G401 (cell line): ENCODE measurements at regions not wholly inside any gene's neighbourhood (a gene's known extent, or its start where the extent isn't known, plus 50 kb on each side); places are given as distances from the start of the nearest gene placed in this dataset.
"Not testable (repeated sequence)": the region's sequence is repeated elsewhere in the genome, so short reads cannot be mapped to it uniquely, and the experiment has no call there.

Experiments used
- DNase-seq: peaks from one replicate; pipeline ENCODE4 v3.0.0-alpha.2; 2015; ENCODE audit warnings: low spot score
- in situ Hi-C: cut with HindIII; loops from 2 replicates; pipeline ENCODE4 v1.10.0; 2016; ENCODE audit warnings: low sequenced_read_pairs, mixed read lengths

- in situ Hi-C loops, DNase-seq: not testable (repeated sequence)
Observed at GRCh38 chr3:61435361-61435760, 126.0 kb upstream of the PTPRG start.

- in situ Hi-C loops, result no loop called here
- no peak for DNase-seq
Observed at GRCh38 chr3:61438253-61439121, 122.9 kb upstream of the PTPRG start.

- in situ Hi-C loops, result no loop called here
- DNase-seq, result peak; percentile 2
Observed at GRCh38 chr3:61439122-61439458, 122.3 kb upstream of the PTPRG start.

- no peak for DNase-seq
- in situ Hi-C loops, result no loop called here
Observed at GRCh38 chr3:61442696-61443095, 118.7 kb upstream of the PTPRG start.

- in situ Hi-C loops, result no loop called here
- no peak for DNase-seq
Observed at GRCh38 chr3:61443886-61444285, 117.5 kb upstream of the PTPRG start.

GRCh38 chr3:61444782-61445181 is 116.6 kb upstream of the PTPRG start:
- in situ Hi-C loops, result no loop called here
- no peak for DNase-seq

- DNase-seq, result no peak
- in situ Hi-C loops, result no loop called here
Observed at GRCh38 chr3:61445924-61446323, 115.4 kb upstream of the PTPRG start.

GRCh38 chr3:61446341-61446740 is 115.0 kb upstream of the PTPRG start:
- in situ Hi-C loops, result no loop called here
- no peak for DNase-seq

- DNase-seq, result no peak
- in situ Hi-C loops, result no loop called here
Observed at GRCh38 chr3:61448378-61448777, 113.0 kb upstream of the PTPRG start.

GRCh38 chr3:61449327-61450040 is 111.9 kb upstream of the PTPRG start:
- DNase-seq, result no peak
- in situ Hi-C loops, result no loop called here

- no peak for DNase-seq
- in situ Hi-C loops, result no loop called here
Observed at GRCh38 chr3:61450866-61451265, 110.5 kb upstream of the PTPRG start.

GRCh38 chr3:61451841-61452240 is 109.5 kb upstream of the PTPRG start:
- in situ Hi-C loops, result no loop called here
- no peak for DNase-seq

- in situ Hi-C loops, result no loop called here
- no peak for DNase-seq
Observed at GRCh38 chr3:61452535-61453090, 108.8 kb upstream of the PTPRG start.

GRCh38 chr3:61454006-61454585 is 107.3 kb upstream of the PTPRG start:
- DNase-seq, result no peak
- in situ Hi-C loops, result no loop called here

- in situ Hi-C loops, result no loop called here
Observed at GRCh38 chr3:61454801-61455200, 106.6 kb upstream of the PTPRG start.

GRCh38 chr3:61460636-61461035 is 100.7 kb upstream of the PTPRG start:
- in situ Hi-C loops, result no loop called here
- no peak for DNase-seq

More at GRCh38 chr3:61454801-61455200, 106.6 kb upstream of the PTPRG start:
- DNase-seq, result no peak

- in situ Hi-C loops, result no loop called here
- no peak for DNase-seq
Observed at GRCh38 chr3:61463191-61463590, 98.2 kb upstream of the PTPRG start.

GRCh38 chr3:61464518-61465140 is 96.7 kb upstream of the PTPRG start:
- in situ Hi-C loops, result no loop called here
- no peak for DNase-seq

- in situ Hi-C loops, result no loop called here
- no peak for DNase-seq
Observed at GRCh38 chr3:61466357-61466756, 95.0 kb upstream of the PTPRG start.

- in situ Hi-C loops, result no loop called here
- DNase-seq, result no peak
Observed at GRCh38 chr3:61483997-61484396, 77.4 kb upstream of the PTPRG start.
